Vagina (tissue), 2 donors: ENCODE measurements at regions not wholly inside any gene's neighbourhood (a gene's known extent, or its start where the extent isn't known, plus 50 kb on each side); places are given as distances from the start of the nearest gene placed in this dataset.

Source experiments
- POLR2AphosphoS5 ChIP-seq, 2 donors: sonication (generic); formaldehyde crosslinking; IDR thresholded peaks; one replicate each; pipeline ENCODE4 v1.9.0; 2017; ENCODE audit warnings: antibody characterized with exemption in 2 of 2, mild to moderate bottlenecking in 2 of 2, low read depth in 1 of 2; ENCODE audit not compliant: insufficient read depth in 1 of 2
- TF ChIP-seq, protein P1 (sequence below), 3 experiments: fragments of 450-650 bp in 2 of 3; fragments of 200-600 bp in 1 of 3; sonication (generic) in 1 of 3; IDR thresholded peaks; one replicate each; pipeline ENCODE4 v1.5.1; 2017 to 2019; ENCODE audit warnings: antibody characterized with exemption in 3 of 3, mild to moderate bottlenecking in 2 of 3, moderate library complexity in 2 of 3

DNA sequence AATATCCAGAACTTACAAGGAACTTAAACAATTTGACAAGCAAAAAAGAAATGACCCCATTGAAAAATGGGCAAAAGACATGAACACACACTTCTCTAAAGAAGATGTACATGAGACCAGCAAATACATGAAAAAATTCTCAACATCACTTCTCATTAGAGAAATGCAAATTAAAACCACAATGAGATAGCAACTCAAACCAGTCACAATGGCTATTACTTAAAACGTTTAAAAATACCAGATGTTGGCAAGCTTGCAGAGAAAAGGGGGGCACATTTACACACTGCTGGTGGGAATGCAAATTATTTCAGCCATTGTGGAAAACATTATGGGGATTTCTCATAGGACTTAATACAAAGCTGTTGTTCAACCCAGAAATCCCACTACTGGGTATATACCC, 1634.0 kb downstream of the NCAM2 start:
- TF ChIP-seq, protein P1, sequence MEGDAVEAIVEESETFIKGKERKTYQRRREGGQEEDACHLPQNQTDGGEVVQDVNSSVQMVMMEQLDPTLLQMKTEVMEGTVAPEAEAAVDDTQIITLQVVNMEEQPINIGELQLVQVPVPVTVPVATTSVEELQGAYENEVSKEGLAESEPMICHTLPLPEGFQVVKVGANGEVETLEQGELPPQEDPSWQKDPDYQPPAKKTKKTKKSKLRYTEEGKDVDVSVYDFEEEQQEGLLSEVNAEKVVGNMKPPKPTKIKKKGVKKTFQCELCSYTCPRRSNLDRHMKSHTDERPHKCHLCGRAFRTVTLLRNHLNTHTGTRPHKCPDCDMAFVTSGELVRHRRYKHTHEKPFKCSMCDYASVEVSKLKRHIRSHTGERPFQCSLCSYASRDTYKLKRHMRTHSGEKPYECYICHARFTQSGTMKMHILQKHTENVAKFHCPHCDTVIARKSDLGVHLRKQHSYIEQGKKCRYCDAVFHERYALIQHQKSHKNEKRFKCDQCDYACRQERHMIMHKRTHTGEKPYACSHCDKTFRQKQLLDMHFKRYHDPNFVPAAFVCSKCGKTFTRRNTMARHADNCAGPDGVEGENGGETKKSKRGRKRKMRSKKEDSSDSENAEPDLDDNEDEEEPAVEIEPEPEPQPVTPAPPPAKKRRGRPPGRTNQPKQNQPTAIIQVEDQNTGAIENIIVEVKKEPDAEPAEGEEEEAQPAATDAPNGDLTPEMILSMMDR (IDR thresholded peaks at IDR 0.05): no peak
- no peak for TF ChIP-seq POLR2AphosphoS5 (IDR thresholded peaks at IDR 0.05; ENCODE audit: insufficient read depth in 1 of 2, low read depth in 1 of 2)
